BE2C (cell line): ENCODE measurements at regions not wholly inside any gene's neighbourhood (a gene's known extent, or its start where the extent isn't known, plus 50 kb on each side); places are given as distances from the start of the nearest gene placed in this dataset.
A peak's percentile ranks its signal among the peaks of the same experiment; 100 is the strongest.

ENCODE experiments used
- DNase-seq: peaks from one replicate; pipeline ENCODE4 v3.0.0-alpha.2; 2020
- H3K27me3 ChIP-seq: fragments of 250-450 bp; sonication (Bioruptor Pico); 2 replicates; pipeline ENCODE4 v1.5.1; 2020; ENCODE audit warnings: mild to moderate bottlenecking
- H3K36me3 ChIP-seq: fragments of 250-450 bp; sonication (Bioruptor Pico); 2 replicates; pipeline ENCODE4 v1.5.1; 2020; ENCODE audit warnings: mild to moderate bottlenecking
- H3K4me1 ChIP-seq: fragments of 250-450 bp; sonication (Bioruptor Pico); 2 replicates; pipeline ENCODE4 v1.5.1; 2020
- H3K4me3 ChIP-seq: 2 replicates; pipeline ENCODE4 v1.5.1; 2011; ENCODE audit warnings: low read depth, low read length
- H3K9me3 ChIP-seq: fragments of 250-450 bp; sonication (Bioruptor Pico); 2 replicates; pipeline ENCODE4 v1.5.1; 2020
- TF ChIP-seq, protein P1 (sequence below): IDR thresholded peaks from 2 replicates; pipeline ENCODE4 v1.5.1; 2012; ENCODE audit warnings: mild to moderate bottlenecking, low read depth, low read length

DNA sequence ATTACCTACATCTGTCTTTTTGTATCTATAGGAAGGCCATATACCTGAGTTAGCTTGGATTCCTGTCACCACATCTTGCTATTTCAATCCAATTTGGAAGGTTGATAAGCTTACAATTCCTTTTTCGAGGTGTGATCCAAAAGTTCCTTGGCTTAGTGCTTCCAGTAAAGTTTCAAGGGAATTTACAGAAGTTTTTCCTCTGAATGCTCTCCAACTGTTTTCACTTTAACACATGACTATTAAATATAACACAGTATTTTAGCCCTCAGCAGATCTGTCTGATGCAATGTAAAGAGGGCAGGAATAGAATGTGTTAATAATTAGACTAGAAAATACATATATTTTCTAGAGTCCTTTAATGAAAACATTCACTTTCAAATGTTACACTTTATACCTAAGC lies 171.4 kb downstream of the DKK1 start:
- H3K4me1 ChIP-seq: no peaks in the 10 kb centered on the region
- TF ChIP-seq, protein P1, sequence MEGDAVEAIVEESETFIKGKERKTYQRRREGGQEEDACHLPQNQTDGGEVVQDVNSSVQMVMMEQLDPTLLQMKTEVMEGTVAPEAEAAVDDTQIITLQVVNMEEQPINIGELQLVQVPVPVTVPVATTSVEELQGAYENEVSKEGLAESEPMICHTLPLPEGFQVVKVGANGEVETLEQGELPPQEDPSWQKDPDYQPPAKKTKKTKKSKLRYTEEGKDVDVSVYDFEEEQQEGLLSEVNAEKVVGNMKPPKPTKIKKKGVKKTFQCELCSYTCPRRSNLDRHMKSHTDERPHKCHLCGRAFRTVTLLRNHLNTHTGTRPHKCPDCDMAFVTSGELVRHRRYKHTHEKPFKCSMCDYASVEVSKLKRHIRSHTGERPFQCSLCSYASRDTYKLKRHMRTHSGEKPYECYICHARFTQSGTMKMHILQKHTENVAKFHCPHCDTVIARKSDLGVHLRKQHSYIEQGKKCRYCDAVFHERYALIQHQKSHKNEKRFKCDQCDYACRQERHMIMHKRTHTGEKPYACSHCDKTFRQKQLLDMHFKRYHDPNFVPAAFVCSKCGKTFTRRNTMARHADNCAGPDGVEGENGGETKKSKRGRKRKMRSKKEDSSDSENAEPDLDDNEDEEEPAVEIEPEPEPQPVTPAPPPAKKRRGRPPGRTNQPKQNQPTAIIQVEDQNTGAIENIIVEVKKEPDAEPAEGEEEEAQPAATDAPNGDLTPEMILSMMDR: no peak
- H3K9me3 ChIP-seq: no peaks in the 10 kb centered on the region
- no peak overlapping the region for H3K4me3 ChIP-seq
- no peaks in the 10 kb centered on the region for H3K36me3 ChIP-seq
- H3K27me3 ChIP-seq: no peaks in the 10 kb centered on the region
- no peak for DNase-seq

DNA sequence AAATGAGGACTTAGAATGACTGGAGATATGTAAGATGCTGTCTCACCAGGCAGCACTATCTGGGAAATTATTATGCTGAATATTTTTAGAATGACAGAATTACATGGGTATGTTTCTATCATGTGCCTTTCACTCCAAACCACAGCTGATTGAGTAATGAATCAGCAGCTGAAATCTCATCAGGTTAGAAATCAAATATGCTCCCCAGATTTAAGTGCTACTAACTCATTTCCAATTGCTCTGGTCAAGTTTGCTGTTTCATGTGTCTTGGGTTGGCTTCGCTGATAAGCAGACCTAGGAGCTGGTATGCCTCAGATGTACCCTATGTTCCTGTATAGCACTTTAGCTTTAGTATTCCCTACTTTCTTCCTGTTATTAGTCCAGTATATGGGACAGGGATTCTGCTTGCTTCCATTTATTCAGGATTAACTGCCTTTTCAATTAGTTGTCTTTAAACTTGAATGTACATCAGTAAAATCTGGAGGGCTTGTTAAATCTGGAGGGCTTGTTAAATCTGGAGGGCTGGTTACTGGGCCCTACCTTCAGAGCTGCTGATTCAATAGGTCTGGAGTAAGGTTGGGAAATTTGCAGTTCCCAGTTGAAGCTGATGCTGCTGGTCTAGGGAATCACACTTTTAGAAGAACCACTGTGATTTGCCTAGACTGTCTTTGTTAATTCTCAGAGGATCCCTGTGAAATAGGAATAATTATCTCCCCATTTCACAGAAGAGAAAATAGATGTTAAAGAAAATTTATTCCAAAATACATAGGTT lies 172.9 kb downstream of the DKK1 start:
- no peak for DNase-seq
- Histone ChIP-seq H3K4me1 (no peaks in the 10 kb centered on the region), H3K4me3 (no peak overlapping the region), H3K9me3 (no peaks in the 10 kb centered on the region), H3K36me3 (no peaks in the 10 kb centered on the region), H3K27me3 (no peaks in the 10 kb centered on the region)
- TF ChIP-seq, protein P1: no peak

GRCh38 chr10:52488606-52489485 lies 174.8 kb downstream of the DKK1 start:
- Histone ChIP-seq H3K27me3 (no peaks in the 10 kb centered on the region), H3K4me3 (no peak overlapping the region), H3K9me3 (no peaks in the 10 kb centered on the region), H3K36me3 (no peaks in the 10 kb centered on the region), H3K4me1 (no peaks in the 10 kb centered on the region)
- no peak for DNase-seq
- TF ChIP-seq, protein P1: peak; percentile 44

DNA sequence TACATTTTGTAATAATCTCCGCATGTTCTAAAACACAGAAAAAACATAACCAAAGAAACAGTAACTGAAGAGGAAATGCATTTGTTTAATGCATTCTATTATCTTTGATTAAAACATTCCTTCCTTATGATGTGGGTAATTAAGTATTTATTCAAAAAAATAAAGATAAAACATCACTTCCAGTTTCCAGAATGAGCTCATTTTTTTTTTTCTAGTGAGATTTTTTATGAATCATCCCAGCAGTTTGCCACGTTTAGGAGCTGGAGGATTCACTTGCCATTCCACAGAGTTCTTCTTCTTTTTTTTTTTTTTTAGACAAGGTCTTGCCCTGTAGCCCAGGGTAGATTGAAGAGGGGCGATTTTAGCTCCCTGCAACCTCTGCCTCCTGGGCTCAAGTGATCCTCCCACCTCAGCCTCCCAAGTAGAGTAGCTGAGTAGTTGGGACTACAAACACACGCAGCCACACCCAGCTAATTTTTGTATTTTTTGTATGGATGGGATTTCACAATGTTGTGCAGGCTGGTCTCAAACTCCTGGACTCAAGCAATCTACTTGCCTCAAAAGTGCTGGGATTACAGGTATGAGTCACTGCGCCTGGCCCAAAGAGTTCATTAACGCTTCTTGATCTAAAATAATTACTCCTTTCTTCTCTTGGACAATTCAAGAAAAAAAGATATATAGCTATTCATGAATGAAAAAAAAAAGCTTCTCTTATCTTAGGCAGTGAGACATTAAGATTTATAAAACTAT lies 177.3 kb downstream of the DKK1 start:
- Histone ChIP-seq H3K4me3 (no peak overlapping the region), H3K9me3 (no peaks in the 10 kb centered on the region), H3K36me3 (no peaks in the 10 kb centered on the region), H3K4me1 (no peaks in the 10 kb centered on the region), H3K27me3 (no peaks in the 10 kb centered on the region)
- no peak for DNase-seq
- TF ChIP-seq, protein P1: no peak

DNA sequence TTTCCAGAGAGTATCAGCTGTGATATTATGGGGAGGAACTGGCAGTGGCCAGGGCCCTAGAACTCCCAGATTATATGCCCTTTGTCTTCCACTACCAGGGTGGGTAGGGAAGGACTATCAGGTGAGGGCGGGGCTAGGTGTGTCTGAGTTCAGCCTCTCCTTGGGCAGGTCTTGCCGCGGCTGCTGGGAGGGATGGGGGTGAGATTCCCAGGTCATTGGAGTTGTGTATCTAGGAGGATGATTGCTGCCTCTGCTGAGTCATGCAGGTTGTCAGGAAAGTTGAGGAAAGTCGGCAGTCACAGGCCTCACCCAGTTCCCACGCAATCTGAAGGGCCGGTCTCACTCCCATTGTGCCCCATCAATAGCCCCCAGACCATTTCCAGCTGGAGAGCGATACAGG lies 185.2 kb downstream of the DKK1 start:
- DNase-seq: no peak
- TF ChIP-seq, protein P1: no peak
- H3K9me3 ChIP-seq: no peaks in the 10 kb centered on the region
- H3K36me3 ChIP-seq: no peaks in the 10 kb centered on the region
- no peaks in the 10 kb centered on the region for H3K27me3 ChIP-seq
- H3K4me3 ChIP-seq: no peak overlapping the region
- no peaks in the 10 kb centered on the region for H3K4me1 ChIP-seq
